ENCODE measurements at regions not wholly inside any gene's neighbourhood (a gene's known extent, or its start where the extent isn't known, plus 50 kb on each side); places are given as distances from the start of the nearest gene placed in this dataset.

- TF ChIP-seq CTCF (IDR thresholded peaks at IDR 0.05) (no peak), POLR2A (IDR thresholded peaks at IDR 0.05) (no peak)
Measured at GRCh38 chr5:35409361-35409760, 179.1 kb upstream of the PRLR start.
